BJ (cell line): ENCODE measurements at regions not wholly inside any gene's neighbourhood (a gene's known extent, or its start where the extent isn't known, plus 50 kb on each side); places are given as distances from the start of the nearest gene placed in this dataset.

Source experiments
- CTCF ChIA-PET: fragments of 350-600 bp; formaldehyde crosslinking; extraction: SDS; loops from one replicate; lab custom pipeline; 2021; ENCODE audit warnings: antibody characterized with exemption, inconsistent platforms; lab: Yijun Ruan, JAX
- POLR2A ChIA-PET: fragments of 300-600 bp; sonication (Branson Sonifier 250); formaldehyde crosslinking; extraction: SDS; loops from one replicate; lab custom pipeline; 2021; ENCODE audit warnings: antibody characterized with exemption; lab: Charles Lee
- DNase-seq: peaks from one replicate; pipeline ENCODE4 v3.0.0-alpha.2; 2011; ENCODE audit warnings: low read depth
- H3K27me3 ChIP-seq: 2 replicates; pipeline ENCODE4 v1.6.0; 2011; ENCODE audit warnings: low read length; ENCODE audit not compliant: control insufficient read depth, insufficient read depth
- H3K36me3 ChIP-seq: 2 replicates; pipeline ENCODE4 v1.5.1; 2011; ENCODE audit warnings: low read length; ENCODE audit not compliant: control insufficient read depth, insufficient read depth
- H3K4me3 ChIP-seq: 2 replicates; pipeline ENCODE4 v1.5.1; 2011; ENCODE audit warnings: low read depth, mild to moderate bottlenecking, control low read depth, low read length
- CTCF ChIP-seq: IDR thresholded peaks from 2 replicates; pipeline ENCODE4 v1.5.1; 2011; ENCODE audit warnings: low read depth, mild to moderate bottlenecking, control low read depth, inconsistent platforms, low read length, moderate library complexity; ENCODE audit not compliant: insufficient read depth

- ChIA-PET POLR2A (no interaction called here), CTCF (no interaction called here)
- Histone ChIP-seq H3K4me3 (no peak overlapping the region), H3K27me3 (no peaks in the 10 kb centered on the region), H3K36me3 (no peaks in the 10 kb centered on the region)
- DNase-seq, result no peak
- TF ChIP-seq CTCF, result no peak
Observed at GRCh38 chr10:21191512-21191911, 294.4 kb upstream of the NEBL start.

GRCh38 chr10:21184984-21185383 lies 287.9 kb upstream of the NEBL start:
- no peak for TF ChIP-seq CTCF
- no peak overlapping the region for H3K4me3 ChIP-seq
- DNase-seq, result no peak
- no peaks in the 10 kb centered on the region for H3K36me3 ChIP-seq
- POLR2A ChIA-PET, result no interaction called here
- CTCF ChIA-PET, result interaction anchor here (1.6 kb wide), 1 partner anchor 12 kb away, joined by 4 read pairs; no protein-coding TSS in a partner anchor
- no peaks in the 10 kb centered on the region for H3K27me3 ChIP-seq

- TF ChIP-seq CTCF, result no peak
Observed at GRCh38 chr10:21184216-21184615, 287.1 kb upstream of the NEBL start.

GRCh38 chr10:21183025-21183424 lies 285.9 kb upstream of the NEBL start:
- no peak for DNase-seq
- CTCF ChIA-PET, result interaction anchor here (1.9 kb wide), 1 partner anchor 14 kb away, joined by 4 read pairs; no protein-coding TSS in a partner anchor
- POLR2A ChIA-PET, result no interaction called here
- H3K27me3 ChIP-seq, result no peaks in the 10 kb centered on the region
- H3K4me3 ChIP-seq, result no peak overlapping the region
- H3K36me3 ChIP-seq, result no peaks in the 10 kb centered on the region
- no peak for TF ChIP-seq CTCF

More at GRCh38 chr10:21184216-21184615, 287.1 kb upstream of the NEBL start:
- H3K27me3 ChIP-seq, result no peaks in the 10 kb centered on the region
- ChIA-PET POLR2A (no interaction called here), CTCF (interaction anchor here (1.6 to 1.9 kb wide), 2 partner anchors 11 to 12 kb away, joined by 4 read pairs; no protein-coding TSS in a partner anchor)
- DNase-seq, result no peak
- H3K4me3 ChIP-seq, result no peak overlapping the region
- no peaks in the 10 kb centered on the region for H3K36me3 ChIP-seq

GRCh38 chr10:21181451-21181850 lies 284.3 kb upstream of the NEBL start:
- TF ChIP-seq CTCF, result no peak
- Histone ChIP-seq H3K36me3 (no peaks in the 10 kb centered on the region), H3K27me3 (no peaks in the 10 kb centered on the region; the same call in 1 of the 2 replicates), H3K4me3 (no peak overlapping the region)
- DNase-seq, result no peak
- ChIA-PET POLR2A (no interaction called here), CTCF (no interaction called here)
